GM10248 (cell line): ENCODE measurements at regions not wholly inside any gene's neighbourhood (a gene's known extent, or its start where the extent isn't known, plus 50 kb on each side); places are given as distances from the start of the nearest gene placed in this dataset.

ENCODE experiments used
- CTCF ChIA-PET: fragments of 300-600 bp; sonication (Branson Sonifier 250); formaldehyde crosslinking; extraction: SDS; loops from one replicate; lab custom pipeline; 2021; ENCODE audit warnings: antibody characterized with exemption; lab: Yijun Ruan, JAX
- POLR2A ChIA-PET: fragments of 350-650 bp; sonication (Branson Sonifier 250); formaldehyde crosslinking; extraction: SDS; loops from one replicate; lab custom pipeline; 2020; ENCODE audit warnings: antibody characterized with exemption; lab: Yijun Ruan, JAX
- DNase-seq: peaks from one replicate; pipeline ENCODE4 v3.0.0; 2012; ENCODE audit errors: extremely low spot score
- CTCF ChIP-seq: IDR thresholded peaks from 2 replicates; pipeline ENCODE4 v1.5.1; 2012; ENCODE audit warnings: mild to moderate bottlenecking, low read depth; ENCODE audit errors: extremely low read depth, missing control alignments, control extremely low read depth

- ChIA-PET POLR2A (no interaction called here), CTCF (no interaction called here)
- TF ChIP-seq CTCF, result no peak
- no peak for DNase-seq
Observed at GRCh38 chr18:22271030-22271429, 101.6 kb downstream of the GATA6 start.

GRCh38 chr18:22268641-22269128 is 99.3 kb downstream of the GATA6 start:
- TF ChIP-seq CTCF, result no peak
- ChIA-PET CTCF (interaction anchor here (1.4 kb wide), 1 partner anchor 19 kb away, joined by 4 read pairs; no protein-coding TSS in a partner anchor), POLR2A (no interaction called here)
- no peak for DNase-seq

- ChIA-PET POLR2A (no interaction called here), CTCF (no interaction called here)
- no peak for DNase-seq
- TF ChIP-seq CTCF, result no peak
Observed at GRCh38 chr18:22267697-22268096, 98.3 kb downstream of the GATA6 start.

GRCh38 chr18:22267225-22267624 is 97.8 kb downstream of the GATA6 start:
- TF ChIP-seq CTCF, result no peak
- no peak for DNase-seq
- ChIA-PET POLR2A (no interaction called here), CTCF (no interaction called here)

- DNase-seq, result no peak
- no peak for TF ChIP-seq CTCF
- CTCF ChIA-PET, result no interaction called here
- POLR2A ChIA-PET, result no interaction called here
Observed at GRCh38 chr18:22265838-22266237, 96.4 kb downstream of the GATA6 start.

- POLR2A ChIA-PET, result no interaction called here
- TF ChIP-seq CTCF, result no peak
- DNase-seq, result no peak
- CTCF ChIA-PET, result no interaction called here
Observed at GRCh38 chr18:22260208-22260820, 90.9 kb downstream of the GATA6 start.
